NCI-H1694 (cell line): ENCODE measurements at regions not wholly inside any gene's neighbourhood (a gene's known extent, or its start where the extent isn't known, plus 50 kb on each side); places are given as distances from the start of the nearest gene placed in this dataset.

Experiments
- DNase-seq: peaks from one replicate; lab custom pipeline; 2025; lab: John Stamatoyannopoulos, UW

DNA sequence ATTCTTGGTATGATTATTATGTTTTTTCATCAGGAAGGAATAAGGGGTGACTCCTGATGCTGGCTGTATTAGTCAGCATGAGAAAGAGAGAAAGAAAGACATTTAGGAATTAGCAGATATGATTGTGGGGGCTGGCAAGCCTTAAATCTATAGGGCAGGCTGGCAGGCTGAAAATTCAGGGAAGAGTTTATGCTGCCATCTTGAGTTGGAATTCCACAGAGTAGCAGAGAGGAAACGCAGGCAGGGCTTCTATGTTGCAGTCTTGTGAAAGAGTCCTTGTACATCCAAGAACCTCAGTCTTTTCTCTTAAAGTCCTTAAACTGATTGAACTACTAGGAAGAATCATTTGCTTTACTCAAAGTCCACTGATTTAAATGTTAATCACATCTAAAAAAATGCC, 262.7 kb upstream of the SLC10A2 start:
- DNase-seq = no peak

DNA sequence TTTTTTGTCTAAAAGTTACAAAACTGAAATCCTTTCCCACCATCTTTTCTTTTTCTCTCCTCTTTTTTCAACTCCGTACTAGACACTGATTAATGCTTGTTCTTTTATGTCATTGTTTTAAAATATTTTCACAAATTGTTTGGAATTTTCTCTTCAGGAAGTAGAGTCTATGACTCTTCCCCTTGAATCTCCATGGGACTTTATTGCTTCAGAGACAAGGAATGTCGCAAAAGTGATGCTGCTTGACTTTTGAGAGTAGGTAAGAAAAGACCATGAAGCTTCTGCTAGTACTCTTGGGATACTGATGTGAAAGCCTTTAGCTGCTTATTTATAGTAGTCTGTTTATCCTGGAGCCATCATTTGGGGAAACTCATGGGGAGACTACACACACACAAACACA, 260.1 kb upstream of the SLC10A2 start:
- no peak for DNase-seq

DNA sequence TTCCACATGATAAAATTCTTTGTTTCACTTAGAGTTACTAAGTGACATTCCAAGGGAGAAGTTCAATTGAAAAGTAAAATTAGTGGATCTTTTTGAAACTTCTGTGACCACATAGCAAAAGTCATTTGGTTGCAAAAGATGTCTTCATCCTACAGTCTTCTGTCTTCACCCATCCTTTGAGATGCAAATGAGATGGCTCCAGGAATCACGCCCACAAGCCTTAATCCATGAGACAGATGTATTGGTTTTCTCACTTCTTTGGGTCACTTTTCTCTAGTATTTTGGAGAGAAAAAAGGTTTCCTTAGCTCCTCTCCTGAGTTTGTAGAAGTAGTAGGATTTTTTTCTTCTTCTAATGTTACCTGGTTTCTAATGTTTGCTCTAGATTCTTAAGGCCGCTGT, 259.5 kb upstream of the SLC10A2 start:
- no peak for DNase-seq

DNA sequence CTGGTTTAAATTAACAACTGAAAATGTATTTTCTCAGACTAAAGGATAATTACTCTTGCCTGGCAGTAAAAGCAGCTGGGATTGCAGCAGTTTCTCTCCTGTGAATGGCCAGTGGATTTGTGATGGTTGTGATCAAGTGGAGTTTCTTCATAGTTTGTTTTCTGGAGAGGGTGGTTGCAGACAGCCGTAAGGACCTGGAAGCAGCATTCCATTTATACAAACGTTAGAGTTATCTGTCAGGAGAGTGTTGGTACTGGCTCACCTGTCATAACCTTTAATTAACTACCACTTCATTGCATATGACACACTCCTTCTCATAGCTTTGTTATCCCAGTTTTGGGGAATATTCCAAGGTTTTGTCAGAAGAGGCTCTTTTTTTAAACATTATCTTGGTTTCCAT, 258.4 kb upstream of the SLC10A2 start:
- DNase-seq = no peak

DNA sequence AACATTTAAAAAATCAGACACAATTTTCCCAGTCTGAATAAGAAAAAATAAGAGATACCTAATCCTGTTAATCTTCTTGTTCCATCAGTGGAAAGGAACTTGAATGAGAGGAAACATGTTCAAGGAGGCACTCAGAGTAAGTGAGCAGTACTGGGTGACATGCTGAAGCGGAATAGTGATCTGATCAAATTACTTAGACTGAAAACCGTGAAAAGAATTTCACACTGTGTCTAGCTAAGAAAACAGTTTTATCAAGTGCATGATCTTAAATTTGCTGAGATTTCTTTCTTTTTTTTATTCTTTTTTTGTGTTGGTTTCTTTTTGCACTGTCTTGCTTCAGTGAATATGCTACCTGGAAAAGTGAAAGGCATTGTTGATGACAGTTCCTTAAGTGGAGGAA, 249.5 kb upstream of the SLC10A2 start:
- no peak for DNase-seq

DNA sequence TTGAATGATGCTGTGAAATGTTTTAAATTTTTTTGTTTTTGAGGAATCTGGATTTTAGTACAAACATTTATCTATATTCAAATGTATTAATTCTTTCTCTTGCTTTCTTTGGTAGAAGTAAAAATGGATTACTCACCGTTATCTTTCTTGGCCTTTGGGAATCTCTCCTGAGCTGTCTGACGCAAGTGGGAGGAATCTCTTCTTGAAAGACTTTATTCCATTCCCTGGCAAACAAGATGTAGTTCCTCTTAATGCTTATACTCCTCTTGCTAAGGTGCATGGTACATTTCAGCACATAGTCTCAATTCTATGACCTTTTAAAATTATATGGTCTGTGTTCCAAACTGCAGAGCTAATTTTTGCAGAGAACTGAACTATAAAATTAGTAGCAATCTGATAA, 246.2 kb upstream of the SLC10A2 start:
- DNase-seq = no peak

DNA sequence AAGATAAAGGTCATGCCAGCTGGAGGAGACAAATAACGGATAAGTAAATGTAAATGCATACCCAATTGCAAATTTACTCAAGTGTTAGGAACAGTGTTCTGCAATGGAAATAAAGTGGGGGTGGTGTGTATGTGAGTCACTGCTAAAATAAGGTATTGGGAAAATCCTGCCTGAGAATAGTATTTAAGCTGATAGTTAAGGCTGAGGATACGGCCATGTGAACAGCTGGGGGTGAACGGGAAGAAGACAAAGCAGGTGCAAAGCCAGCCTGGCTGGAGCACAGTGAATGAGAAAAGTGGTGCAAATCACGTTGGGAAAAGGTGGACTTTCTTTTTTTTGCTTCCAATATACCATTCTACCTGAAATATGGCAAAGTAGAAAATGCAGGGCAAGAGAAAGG, 242.4 kb upstream of the SLC10A2 start:
- no peak for DNase-seq

DNA sequence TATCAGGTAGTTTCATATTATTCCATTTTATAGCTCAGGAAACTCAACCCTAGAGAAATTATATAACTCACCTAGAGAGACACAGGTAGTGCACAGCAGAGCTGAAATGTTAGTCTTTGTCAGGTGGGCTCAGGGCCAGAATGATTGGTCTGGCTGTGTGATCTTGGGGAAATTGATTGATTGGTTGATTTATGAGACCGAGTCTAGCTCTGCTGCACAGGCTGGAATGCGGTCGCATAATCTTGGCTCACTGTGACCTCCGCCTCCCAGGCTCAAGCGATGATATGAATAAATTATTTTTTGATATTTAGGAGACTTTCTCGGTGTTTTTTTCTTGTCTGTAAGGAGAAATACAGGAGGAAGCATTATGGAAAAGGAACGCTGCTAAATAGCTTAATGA, 239.9 kb upstream of the SLC10A2 start:
- no peak for DNase-seq

DNA sequence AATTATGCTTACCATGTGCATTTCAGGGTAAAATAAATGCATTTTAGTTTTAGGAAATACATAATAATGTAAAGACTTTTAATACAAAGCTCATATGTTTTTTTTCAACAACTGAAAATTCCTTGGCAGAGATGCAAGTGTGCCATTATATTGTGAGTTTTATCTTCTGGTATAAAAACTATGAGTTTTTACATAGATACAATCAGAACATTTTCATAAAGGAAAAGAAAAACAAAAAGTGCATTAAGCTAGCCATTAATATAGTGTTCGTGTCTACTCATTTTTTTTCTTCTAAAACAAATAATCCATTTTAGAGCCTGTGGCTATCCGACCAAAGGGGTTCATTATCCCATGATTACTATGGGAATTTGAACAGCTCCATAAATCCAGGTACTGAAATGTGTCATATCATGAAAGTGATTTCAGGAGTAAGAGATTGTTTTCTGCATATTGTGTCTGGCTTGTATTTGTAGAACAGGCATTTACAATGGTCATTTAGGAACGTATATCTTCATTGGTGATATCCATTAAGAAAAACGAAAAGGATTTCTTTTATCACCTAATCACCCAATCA, 236.9 kb upstream of the SLC10A2 start:
- DNase-seq = no peak

DNA sequence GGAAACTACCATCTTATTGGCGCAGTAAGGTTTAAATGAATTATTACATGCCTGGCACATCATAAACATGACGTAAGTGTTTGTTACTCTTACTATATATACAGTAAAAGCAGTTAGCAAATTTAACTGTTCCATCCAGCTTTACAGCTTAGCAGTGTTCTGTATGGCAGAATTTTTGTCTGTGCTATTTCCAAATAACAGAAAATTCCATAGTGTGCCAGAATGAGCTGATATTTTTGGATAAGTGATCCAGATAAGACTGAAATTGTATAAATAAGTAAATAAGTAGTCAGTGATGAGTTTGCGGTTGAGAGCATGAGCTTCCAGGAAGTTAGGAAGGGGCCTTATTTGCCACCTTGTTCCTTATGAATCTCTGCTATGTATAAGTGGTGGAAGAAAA, 236.5 kb upstream of the SLC10A2 start:
- DNase-seq = no peak

DNA sequence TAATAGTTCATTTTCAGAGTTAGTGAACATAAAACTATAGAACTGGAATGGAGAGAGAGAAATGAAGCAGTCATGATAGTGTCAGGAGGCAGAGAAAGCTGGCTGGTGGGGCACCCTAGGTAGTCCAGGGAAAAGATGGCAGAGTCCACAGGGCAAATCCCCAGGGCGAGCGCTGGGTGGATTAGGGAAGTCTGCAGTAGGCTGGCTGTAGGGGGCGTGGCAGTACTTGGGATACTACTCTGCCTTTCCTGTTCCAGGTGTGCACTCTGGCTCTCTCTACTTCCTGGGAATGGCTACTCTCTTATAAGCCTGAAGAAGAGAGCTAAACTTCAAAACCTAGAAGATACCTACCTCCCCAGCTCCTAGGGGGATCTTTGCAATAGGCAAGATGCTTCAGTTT, 232.9 kb upstream of the SLC10A2 start:
- no peak for DNase-seq

DNA sequence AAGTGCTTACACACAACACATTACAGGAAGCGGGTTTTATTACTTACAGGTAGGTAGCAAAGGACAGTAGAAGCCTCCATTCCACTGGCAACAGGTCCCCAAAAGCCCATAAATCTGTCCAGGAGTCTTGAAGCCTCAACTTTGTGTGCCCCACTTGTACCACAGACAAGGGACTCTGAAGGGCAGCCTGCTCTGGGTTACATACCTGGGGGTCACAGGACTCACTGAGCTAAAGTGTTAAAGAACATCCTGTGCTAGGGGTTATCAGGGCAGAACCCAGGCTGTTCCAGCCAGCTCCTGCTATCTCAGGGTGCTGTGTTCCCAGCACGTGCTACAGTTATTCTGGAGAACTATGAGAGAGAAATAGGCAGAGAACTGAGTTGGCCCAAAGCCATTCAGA, 230.9 kb upstream of the SLC10A2 start:
- DNase-seq = no peak

DNA sequence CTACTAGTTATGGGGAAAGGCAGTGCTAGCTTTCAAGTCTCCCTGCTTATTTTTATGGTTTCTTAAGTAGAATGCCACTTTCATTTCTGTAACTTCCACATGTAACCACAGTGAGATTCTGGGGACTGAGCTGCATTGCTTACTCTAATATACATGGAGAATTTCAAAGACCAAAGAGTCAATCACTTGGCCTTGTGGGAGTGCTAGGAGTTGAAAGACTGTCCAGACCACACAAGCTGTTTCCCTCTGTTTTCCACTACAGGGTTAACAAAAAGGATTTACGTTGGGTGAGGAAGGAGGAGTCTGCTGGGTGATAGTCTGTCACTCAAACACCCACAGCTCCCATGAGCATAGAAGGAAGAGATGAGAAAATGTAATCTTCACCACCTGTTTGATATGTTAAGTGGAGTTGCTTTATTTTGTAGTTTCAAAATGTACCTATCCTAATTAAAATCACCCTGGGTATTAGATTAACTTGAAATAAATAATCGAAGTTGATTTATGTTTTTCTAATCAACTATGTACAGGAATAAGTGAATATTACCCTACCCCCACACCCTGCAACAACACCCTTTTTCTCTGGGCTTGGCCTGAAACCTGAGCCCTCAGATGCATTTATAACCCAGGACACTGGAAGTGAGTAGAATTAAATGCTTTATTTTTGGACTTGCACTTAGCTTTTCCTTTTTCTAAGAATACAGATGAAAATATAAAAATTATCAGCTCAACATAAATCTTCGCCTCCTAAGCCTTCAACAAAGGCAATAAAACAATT, 225.8 kb upstream of the SLC10A2 start:
- DNase-seq = no peak

DNA sequence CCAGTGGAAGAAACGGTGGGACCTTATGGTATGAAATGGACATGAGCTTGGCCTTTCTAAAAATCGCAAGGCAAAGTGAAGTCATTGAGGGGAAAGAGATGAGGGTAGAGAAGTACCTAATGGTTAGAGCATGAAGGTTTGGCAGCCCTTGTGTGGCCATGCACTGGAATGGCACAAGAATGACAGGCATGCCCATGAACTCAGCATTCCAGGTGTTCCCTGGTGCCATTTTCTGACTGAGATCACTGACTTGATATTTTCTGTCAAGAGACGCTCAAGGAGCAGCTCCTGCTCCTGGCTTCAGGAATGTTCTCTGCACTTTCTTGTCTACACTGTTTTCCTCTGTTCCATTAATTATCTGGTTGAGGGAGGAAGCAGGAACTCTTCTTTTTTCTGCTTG, 225.0 kb upstream of the SLC10A2 start:
- DNase-seq = no peak

DNA sequence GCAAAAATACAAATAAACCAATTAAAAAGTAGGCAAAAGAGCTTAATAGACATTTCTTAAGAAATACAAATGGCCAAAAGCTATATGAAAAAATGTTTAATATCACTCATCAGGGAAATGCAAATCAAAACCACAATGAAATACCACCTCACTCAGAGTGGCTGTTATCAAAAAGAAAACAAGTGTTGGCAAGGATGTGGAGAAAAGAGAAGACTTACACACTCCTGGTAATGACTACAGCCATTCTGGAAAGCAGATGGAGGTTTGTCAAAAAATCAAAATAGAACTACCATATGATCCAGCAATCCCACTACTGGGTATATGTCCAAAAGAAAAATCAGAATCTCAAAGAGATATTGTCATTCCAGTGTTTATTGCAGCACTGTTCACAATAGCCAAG, 223.5 kb upstream of the SLC10A2 start:
- DNase-seq = no peak

DNA sequence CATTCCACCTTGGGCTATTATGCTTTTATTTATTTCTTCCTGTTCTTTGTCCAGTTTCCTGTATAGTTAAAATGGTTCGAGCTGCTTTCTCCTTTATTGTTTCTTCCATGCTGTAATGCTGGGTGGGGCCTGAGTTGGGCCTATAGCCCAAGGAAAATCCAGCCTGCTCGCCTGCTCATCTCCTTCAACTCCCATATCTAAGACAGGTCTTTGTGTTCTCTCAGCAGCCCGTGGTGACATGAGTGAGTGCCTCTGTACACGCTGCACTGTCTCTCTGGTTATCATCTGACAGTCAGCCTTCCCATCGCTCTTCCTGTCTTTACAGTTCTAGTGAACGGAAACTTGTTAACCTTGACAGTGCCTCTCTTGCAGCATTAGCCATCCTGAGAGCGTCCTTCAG, 221.9 kb upstream of the SLC10A2 start:
- no peak for DNase-seq

DNA sequence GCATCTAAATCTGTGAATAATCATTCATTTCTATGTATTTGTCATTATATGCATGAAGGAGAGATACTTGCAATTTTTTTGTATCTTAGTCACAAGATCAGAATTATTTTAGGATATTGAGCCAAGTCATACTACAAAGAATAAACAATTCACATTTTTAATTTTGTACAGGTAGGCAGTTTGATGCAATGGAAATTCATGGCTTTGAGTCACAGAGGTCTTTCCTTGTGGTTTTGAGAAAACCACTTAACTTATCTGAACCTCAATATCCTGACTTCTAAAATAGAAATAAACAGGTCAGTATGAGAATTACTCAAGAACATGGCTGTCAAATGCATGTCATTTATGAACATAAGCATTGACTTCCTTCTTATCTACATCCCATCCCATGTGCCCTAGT, 221.4 kb upstream of the SLC10A2 start:
- DNase-seq = no peak

DNA sequence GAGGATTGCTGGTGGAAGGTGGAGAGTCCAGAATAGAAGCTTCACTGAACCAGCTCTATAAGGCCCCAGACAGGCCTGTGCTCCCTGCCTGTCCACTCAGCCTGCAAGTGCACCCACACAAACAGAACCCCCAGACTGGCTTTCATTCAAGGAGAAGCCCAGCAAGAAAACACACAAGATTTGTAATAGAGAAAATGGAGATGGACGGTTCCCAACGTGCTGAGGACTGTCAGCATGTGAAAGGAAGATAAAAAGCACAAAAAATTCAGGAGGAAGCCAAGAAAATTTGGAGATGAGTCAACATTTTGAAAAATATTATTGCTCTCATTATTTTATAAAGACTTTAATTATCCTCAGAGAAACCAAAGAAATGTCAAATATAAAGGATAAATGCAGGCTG, 218.2 kb upstream of the SLC10A2 start:
- no peak for DNase-seq

DNA sequence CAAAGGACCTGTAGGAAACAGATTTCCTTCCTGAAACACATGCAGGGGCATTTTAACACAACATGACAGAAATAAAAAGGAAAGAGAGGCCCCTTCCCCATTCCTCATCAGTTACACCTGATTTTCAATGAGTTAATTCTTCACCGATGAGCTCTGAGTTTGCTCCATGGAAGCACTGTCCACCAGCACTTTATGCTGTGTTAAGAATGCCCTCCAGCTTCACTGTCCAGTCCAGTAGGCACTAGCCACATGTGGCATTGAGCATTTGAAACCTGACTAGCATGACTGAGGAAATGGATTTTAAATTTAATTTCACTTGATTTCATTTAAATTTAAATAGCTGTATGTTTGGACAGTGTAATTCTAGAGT, 217.2 kb upstream of the SLC10A2 start:
- no peak for DNase-seq

DNA sequence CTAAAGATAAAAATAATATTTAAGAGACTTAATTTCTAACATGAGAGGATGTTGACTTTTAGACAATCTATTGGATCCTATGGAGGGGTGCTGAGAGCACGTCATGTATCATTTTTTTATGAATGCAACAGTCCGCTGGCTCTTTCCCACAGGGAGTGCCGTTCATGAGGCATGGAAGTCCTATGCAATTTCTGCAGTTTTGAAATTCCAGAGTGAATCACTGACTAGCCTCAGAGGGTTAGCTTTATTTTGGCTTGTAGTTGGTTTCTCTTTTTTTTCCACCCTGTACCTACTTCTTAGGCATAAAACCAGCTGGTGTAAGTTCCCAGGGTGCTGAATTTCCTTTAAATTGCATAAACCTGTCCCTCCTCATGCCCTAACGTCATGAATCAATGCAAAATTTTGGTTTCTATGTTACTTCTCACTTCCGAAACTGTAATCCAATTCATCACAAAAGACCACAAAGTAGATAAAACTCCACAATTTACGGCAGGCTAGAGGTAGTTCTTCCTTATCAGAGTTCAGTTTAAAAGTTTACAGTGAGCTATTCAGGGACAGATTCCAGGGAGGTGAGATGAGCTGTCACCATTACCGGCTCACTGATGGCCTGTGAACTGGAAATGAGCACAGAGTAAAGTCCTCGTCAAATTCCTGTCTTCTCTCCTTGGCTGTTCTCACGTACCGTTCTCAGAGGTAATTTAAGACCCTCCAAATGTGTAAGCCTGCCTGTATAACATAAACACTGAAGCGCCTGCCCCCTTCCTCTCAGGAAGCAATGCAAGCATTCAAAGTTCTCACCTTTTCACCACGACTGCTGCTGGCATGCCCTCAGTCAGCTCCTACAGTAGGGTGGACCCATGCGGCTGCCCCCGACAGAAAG, 216.6 kb upstream of the SLC10A2 start:
- no peak for DNase-seq

DNA sequence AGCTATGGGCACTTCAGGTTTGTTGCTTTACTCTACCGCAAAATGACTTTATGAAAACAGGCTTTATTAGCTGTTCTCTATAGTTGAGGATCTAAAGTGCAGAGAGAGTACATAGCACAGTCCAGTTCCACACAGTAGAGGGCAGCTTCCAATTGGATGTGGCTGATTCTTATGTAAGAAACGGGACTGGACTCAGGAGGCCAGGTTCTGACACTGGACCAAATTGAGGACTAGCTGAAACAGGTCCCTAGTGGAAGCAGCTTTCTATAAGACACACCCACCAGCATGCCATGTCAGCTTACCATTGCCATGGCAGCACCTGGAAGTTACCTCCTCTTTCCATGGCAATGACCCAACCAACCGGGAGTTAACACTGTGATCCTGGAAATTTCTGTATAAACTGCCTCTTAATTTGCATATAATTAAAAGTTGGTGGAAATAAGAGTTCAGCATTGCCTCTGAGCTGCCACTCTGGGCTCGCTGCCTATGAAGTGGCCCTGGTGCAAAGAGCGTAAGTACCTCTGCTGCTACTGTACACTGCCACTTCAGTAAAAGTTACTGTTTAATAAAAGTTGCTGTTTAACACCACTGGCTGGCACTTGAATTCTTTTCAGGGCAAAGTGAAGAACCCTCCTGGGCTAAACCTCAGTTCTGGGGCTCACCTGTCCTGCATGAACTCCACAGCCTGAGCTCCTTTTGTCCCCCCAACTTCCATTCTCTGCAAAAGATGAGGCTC, 211.9 kb upstream of the SLC10A2 start:
- DNase-seq = no peak

DNA sequence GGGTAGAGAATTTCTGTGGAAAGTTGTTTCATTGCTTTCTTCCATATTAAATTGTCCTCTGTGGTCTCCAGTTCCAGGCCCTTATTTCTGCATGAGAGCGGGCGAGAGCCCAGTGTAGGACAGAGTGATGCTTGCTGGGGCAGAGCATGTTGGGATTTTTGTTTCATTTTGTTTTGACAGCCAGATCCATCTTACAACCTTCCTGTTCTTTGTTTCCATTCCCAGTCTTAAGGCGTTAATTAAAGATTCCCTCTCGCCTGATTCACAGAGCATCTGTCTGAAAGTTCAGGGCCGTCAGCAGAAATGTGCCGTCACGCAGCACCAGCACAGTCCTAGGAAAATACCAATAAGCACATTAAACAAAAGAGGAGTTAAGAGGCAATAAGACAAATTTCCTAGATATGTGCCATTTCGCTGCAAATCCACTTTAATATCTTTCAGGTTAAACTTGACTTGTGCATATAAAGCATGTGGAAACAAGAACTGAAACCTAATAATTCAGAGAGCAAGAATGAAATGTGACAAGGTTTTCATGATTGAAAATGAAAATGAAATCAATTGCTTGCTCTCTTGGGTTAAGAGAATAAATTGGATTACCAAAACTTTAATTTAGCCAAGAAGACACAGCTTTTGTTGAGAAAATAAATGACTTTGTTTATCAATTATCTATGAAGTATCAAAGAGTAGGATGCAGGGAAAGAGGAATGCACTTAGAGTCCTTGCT, 210.7 kb upstream of the SLC10A2 start:
- DNase-seq = no peak
